ENCODE measurements at regions not wholly inside any gene's neighbourhood (a gene's known extent, or its start where the extent isn't known, plus 50 kb on each side); places are given as distances from the start of the nearest gene placed in this dataset.
"Not testable (repeated sequence)": the region's sequence is repeated elsewhere in the genome, so short reads cannot be mapped to it uniquely, and the experiment has no call there.

DNA sequence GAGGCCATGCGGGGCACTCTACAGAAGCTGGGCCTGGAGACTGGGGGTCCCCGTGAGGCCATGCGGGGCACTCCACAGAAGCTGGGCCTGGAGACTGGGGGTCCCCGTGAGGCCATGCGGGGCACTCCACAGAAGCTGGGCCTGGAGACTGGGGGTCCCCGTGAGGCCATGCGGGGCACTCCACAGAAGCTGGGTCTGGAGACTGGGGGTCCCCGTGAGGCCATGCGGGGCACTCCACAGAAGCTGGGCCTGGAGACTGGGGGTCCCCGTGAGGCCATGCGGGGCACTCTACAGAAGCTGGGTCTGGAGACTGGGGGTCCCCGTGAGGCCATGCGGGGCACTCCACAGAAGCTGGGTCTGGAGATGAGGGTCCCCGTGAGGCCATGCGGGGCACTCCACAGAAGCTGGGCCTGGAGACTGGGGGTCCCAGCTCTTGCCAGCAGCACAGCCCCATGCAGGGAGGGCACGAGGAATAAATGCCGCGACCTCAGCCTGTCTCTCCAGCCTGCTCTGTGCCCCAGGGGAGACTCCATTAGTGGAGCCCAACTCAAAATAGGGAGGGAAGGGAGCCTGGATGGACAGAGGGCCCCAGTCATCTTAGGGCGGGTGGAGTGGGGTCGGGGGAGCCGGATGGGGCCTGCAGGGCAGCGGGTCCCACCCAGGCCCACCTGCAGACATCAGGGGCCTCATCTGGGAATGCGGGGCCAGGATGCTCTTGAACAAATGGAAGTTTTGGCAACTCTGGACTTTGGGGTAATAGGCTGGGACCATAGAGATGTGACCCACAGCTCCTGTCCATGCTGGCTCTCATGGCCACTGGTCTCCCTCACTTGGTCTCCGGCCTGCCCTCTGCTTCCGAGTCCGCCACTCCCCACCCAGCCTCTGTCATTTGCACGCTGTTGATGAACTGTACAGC, 343.6 kb upstream of the SFSWAP start:
- TF ChIP-seq, protein P1, sequence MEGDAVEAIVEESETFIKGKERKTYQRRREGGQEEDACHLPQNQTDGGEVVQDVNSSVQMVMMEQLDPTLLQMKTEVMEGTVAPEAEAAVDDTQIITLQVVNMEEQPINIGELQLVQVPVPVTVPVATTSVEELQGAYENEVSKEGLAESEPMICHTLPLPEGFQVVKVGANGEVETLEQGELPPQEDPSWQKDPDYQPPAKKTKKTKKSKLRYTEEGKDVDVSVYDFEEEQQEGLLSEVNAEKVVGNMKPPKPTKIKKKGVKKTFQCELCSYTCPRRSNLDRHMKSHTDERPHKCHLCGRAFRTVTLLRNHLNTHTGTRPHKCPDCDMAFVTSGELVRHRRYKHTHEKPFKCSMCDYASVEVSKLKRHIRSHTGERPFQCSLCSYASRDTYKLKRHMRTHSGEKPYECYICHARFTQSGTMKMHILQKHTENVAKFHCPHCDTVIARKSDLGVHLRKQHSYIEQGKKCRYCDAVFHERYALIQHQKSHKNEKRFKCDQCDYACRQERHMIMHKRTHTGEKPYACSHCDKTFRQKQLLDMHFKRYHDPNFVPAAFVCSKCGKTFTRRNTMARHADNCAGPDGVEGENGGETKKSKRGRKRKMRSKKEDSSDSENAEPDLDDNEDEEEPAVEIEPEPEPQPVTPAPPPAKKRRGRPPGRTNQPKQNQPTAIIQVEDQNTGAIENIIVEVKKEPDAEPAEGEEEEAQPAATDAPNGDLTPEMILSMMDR (IDR thresholded peaks at IDR 0.05): not testable (repeated sequence)
- not testable (repeated sequence) for TF ChIP-seq EP300 (IDR thresholded peaks at IDR 0.05)

Data from suprapubic skin (tissue), 3 donors.